ENCODE measurements at regions not wholly inside any gene's neighbourhood (a gene's known extent, or its start where the extent isn't known, plus 50 kb on each side); places are given as distances from the start of the nearest gene placed in this dataset.
A peak's percentile ranks its signal among the peaks of the same experiment; 100 is the strongest.

GRCh38 chr3:25888892-25889524, 99.1 kb downstream of the OXSM start:
- H3K4me3 ChIP-seq (ENCODE audit: low read depth, low read length): no peak overlapping the region
- TF ChIP-seq CTCF (IDR thresholded peaks at IDR 0.05; ENCODE audit: low read depth, low read length): no peak
- H3K9me3 ChIP-seq: no peaks in the 10 kb centered on the region
- H3K4me1 ChIP-seq: no peaks in the 10 kb centered on the region
- no peaks in the 10 kb centered on the region for H3K36me3 ChIP-seq
- no peaks in the 10 kb centered on the region for H3K27me3 ChIP-seq
- DNase-seq: no peak

- no peaks in the 10 kb centered on the region for H3K9me3 ChIP-seq
- DNase-seq: no peak
- TF ChIP-seq CTCF (IDR thresholded peaks at IDR 0.05; ENCODE audit: low read depth, low read length): no peak
- H3K27me3 ChIP-seq: no peaks in the 10 kb centered on the region
- H3K4me1 ChIP-seq: no peaks in the 10 kb centered on the region
- H3K36me3 ChIP-seq: no peaks in the 10 kb centered on the region
- no peak overlapping the region for H3K4me3 ChIP-seq (ENCODE audit: low read depth, low read length)
These were observed 99.6 kb downstream of the OXSM start for GRCh38 chr3:25889525-25889917.

- Histone ChIP-seq H3K4me1 (no peaks in the 10 kb centered on the region), H3K27me3 (no peaks in the 10 kb centered on the region), H3K4me3 (ENCODE audit: low read depth, low read length) (no peak overlapping the region), H3K36me3 (no peaks in the 10 kb centered on the region), H3K9me3 (no peaks in the 10 kb centered on the region)
- DNase-seq: no peak
- TF ChIP-seq CTCF (IDR thresholded peaks at IDR 0.05; ENCODE audit: low read depth, low read length): no peak
These were observed 104.2 kb downstream of the OXSM start for GRCh38 chr3:25894101-25894500.

GRCh38 chr3:25895031-25895430, 105.1 kb downstream of the OXSM start:
- no peaks in the 10 kb centered on the region for H3K27me3 ChIP-seq
- TF ChIP-seq CTCF (IDR thresholded peaks at IDR 0.05; ENCODE audit: low read depth, low read length): no peak
- no peaks in the 10 kb centered on the region for H3K36me3 ChIP-seq
- no peak overlapping the region for H3K4me3 ChIP-seq (ENCODE audit: low read depth, low read length)
- no peak for DNase-seq
- H3K4me1 ChIP-seq: no peaks in the 10 kb centered on the region
- H3K9me3 ChIP-seq: no peaks in the 10 kb centered on the region

- Histone ChIP-seq H3K4me1 (no peaks in the 10 kb centered on the region), H3K9me3 (no peaks in the 10 kb centered on the region), H3K36me3 (no peaks in the 10 kb centered on the region), H3K4me3 (ENCODE audit: low read depth, low read length) (no peak overlapping the region), H3K27me3 (no peaks in the 10 kb centered on the region)
- DNase-seq: no peak
- no peak for TF ChIP-seq CTCF (IDR thresholded peaks at IDR 0.05; ENCODE audit: low read depth, low read length)
These were observed 105.6 kb downstream of the OXSM start for GRCh38 chr3:25895443-25895842.

GRCh38 chr3:25897019-25897418, 107.1 kb downstream of the OXSM start:
- Histone ChIP-seq H3K9me3 (no peaks in the 10 kb centered on the region), H3K27me3 (no peaks in the 10 kb centered on the region), H3K4me1 (no peaks in the 10 kb centered on the region), H3K4me3 (ENCODE audit: low read depth, low read length) (no peak overlapping the region), H3K36me3 (no peaks in the 10 kb centered on the region)
- TF ChIP-seq CTCF (IDR thresholded peaks at IDR 0.05; ENCODE audit: low read depth, low read length): peak; percentile 71
- DNase-seq: peak; percentile 40

All from BE2C (cell line).